GM23338 (cell line): ENCODE measurements at regions not wholly inside any gene's neighbourhood (a gene's known extent, or its start where the extent isn't known, plus 50 kb on each side); places are given as distances from the start of the nearest gene placed in this dataset.

Source experiments
- ATAC-seq: fragments of 200-7000 bp; cut with Tn5 transposase; 3 replicates; pipeline ENCODE4 v1.9.1; 2020
- DNase-seq: peaks from one replicate; pipeline ENCODE4 v3.0.0-alpha.2; 2015; ENCODE audit warnings: low spot score
- H2AFZ ChIP-seq: fragments of 200-600 bp; sonication (generic); 2 replicates; pipeline ENCODE4 v1.8.0; 2016; ENCODE audit warnings: antibody characterized with exemption, mild to moderate bottlenecking, moderate library complexity
- H3F3A ChIP-seq: fragments of 200-600 bp; sonication (generic); replicated peaks from 2 replicates; pipeline ENCODE4 v1.8.0; 2017; ENCODE audit warnings: antibody characterized with exemption, mixed run types, low read depth
- H3K27ac ChIP-seq: fragments of 200-600 bp; sonication (generic); 2 replicates; pipeline ENCODE4 v1.6.1; 2016; ENCODE audit warnings: low read depth
- H3K27me3 ChIP-seq: fragments of 200-600 bp; sonication (generic); 2 replicates; pipeline ENCODE4 v1.8.0; 2016; ENCODE audit warnings: mild to moderate bottlenecking, mixed run types, moderate library complexity; ENCODE audit not compliant: insufficient read depth
- H3K36me3 ChIP-seq: fragments of 200-600 bp; sonication (generic); 2 replicates; pipeline ENCODE4 v1.8.0; 2016; ENCODE audit warnings: mild to moderate bottlenecking; ENCODE audit not compliant: insufficient read depth
- H3K4me1 ChIP-seq: fragments of 200-600 bp; sonication (generic); 2 replicates; pipeline ENCODE4 v1.8.0; 2016; ENCODE audit warnings: mild to moderate bottlenecking, moderate library complexity; ENCODE audit not compliant: insufficient read depth
- H3K4me2 ChIP-seq: fragments of 200-600 bp; sonication (generic); 2 replicates; pipeline ENCODE4 v1.7.1; 2017; ENCODE audit warnings: mixed run types
- H3K4me3 ChIP-seq: fragments of 200-600 bp; sonication (generic); 2 replicates; pipeline ENCODE4 v1.6.1; 2016; ENCODE audit warnings: mixed run types
- H3K79me2 ChIP-seq: fragments of 200-600 bp; sonication (generic); replicated peaks from 2 replicates; pipeline ENCODE4 v1.8.0; 2017; ENCODE audit warnings: mild to moderate bottlenecking; ENCODE audit not compliant: insufficient read depth
- H3K9me2 ChIP-seq: fragments of 200-600 bp; sonication (generic); 2 replicates; pipeline ENCODE4 v1.8.0; 2017; ENCODE audit not compliant: insufficient read depth
- H4K20me1 ChIP-seq: fragments of 200-600 bp; sonication (generic); replicated peaks from 2 replicates; pipeline ENCODE4 v1.8.0; 2017; ENCODE audit warnings: mild to moderate bottlenecking; ENCODE audit not compliant: insufficient read depth
- H3K27ac Mint-ChIP-seq: 2 replicates; pipeline ENCODE4 v1.8.0; 2020; ENCODE audit warnings: inconsistent platforms, mild to moderate bottlenecking, moderate library complexity, mixed read lengths
- H3K27me3 Mint-ChIP-seq: 3 replicates; pipeline ENCODE4 v1.8.0; 2022; ENCODE audit warnings: low read depth, mild to moderate bottlenecking, moderate library complexity, mixed read lengths, inconsistent platforms; ENCODE audit not compliant: insufficient read depth, poor library complexity
- H3K36me3 Mint-ChIP-seq: 3 replicates; pipeline ENCODE4 v1.8.0; 2021; ENCODE audit warnings: low read depth, mild to moderate bottlenecking, inconsistent platforms, moderate library complexity, mixed read lengths
- H3K4me1 Mint-ChIP-seq: 3 replicates; pipeline ENCODE4 v1.8.0; 2020; ENCODE audit warnings: mild to moderate bottlenecking, inconsistent platforms, mixed read lengths
- H3K4me3 Mint-ChIP-seq: 3 replicates; pipeline ENCODE4 v1.8.0; 2021; ENCODE audit warnings: moderate library complexity, mild to moderate bottlenecking, inconsistent platforms, mixed read lengths
- H3K9me3 Mint-ChIP-seq: 3 replicates; pipeline ENCODE4 v1.8.0; 2020; ENCODE audit warnings: moderate library complexity, mild to moderate bottlenecking, inconsistent platforms, mixed read lengths
- CTCF ChIP-seq, 2 experiments: fragments of 200-600 bp in 1 of 2; sonication (generic) in 1 of 2; conservative IDR thresholded peaks; 2 replicates each; pipeline versions ENCODE4 v1.5.1 to v1.6.1; 2016 to 2017; ENCODE audit warnings: antibody characterized with exemption in 2 of 2, low read depth in 2 of 2, mild to moderate bottlenecking in 2 of 2, moderate library complexity in 1 of 2
- ETS1 ChIP-seq: IDR thresholded peaks from 2 replicates; pipeline ENCODE4 v1.6.1; 2016; ENCODE audit warnings: antibody characterized with exemption
- EZH2phosphoT487 ChIP-seq: fragments of 200-600 bp; sonication (generic); IDR thresholded peaks from one replicate; pipeline ENCODE4 v1.8.1; 2018; ENCODE audit warnings: antibody characterized with exemption; ENCODE audit not compliant: unreplicated experiment
- POLR2AphosphoS5 ChIP-seq: IDR thresholded peaks from 2 replicates; pipeline ENCODE4 v1.6.1; 2016; ENCODE audit warnings: antibody characterized with exemption, low read depth
- ZNF114 ChIP-seq: fragments of 250-450 bp; sonication (Bioruptor Pico); IDR thresholded peaks from 2 replicates; pipeline ENCODE4 v1.5.0; 2020; ENCODE audit warnings: mild to moderate bottlenecking, moderate library complexity
- ZNF462 ChIP-seq: fragments of 250-450 bp; sonication (Bioruptor Pico); IDR thresholded peaks from 2 replicates; pipeline ENCODE4 v1.5.0; 2020; ENCODE audit warnings: mild to moderate bottlenecking, moderate library complexity

- H3K36me3 ChIP-seq, result no peaks in the 10 kb centered on the region
- H3K79me2 ChIP-seq, result no peaks in the 10 kb centered on the region
- TF ChIP-seq ZNF462 (CRISPR knock-in tag) (no peak), ZNF114 (CRISPR knock-in tag) (no peak), EZH2phosphoT487 (no peak), ETS1 (no peak), POLR2AphosphoS5 (no peak)
- no peaks in the 10 kb centered on the region for H3K27me3 Mint-ChIP-seq
- peaks cover 12% of the 10 kb centered on the region; the same call in 1 of the 2 replicates for H3K4me1 ChIP-seq
- H3K4me2 ChIP-seq, result peak overlapping the region; percentile 5; the same call in 1 of the 2 replicates
- no peak overlapping the region for H3K27ac ChIP-seq
- DNase-seq, result no peak
- no peaks in the 10 kb centered on the region for H3K27me3 ChIP-seq
- peaks cover 17% of the 10 kb centered on the region for H3K4me1 Mint-ChIP-seq
- peaks cover 6% of the 10 kb centered on the region; the same call in 1 of the 3 replicates for H3K9me3 Mint-ChIP-seq
- no peaks in the 10 kb centered on the region for H3K9me2 ChIP-seq
- H4K20me1 ChIP-seq, result no peaks in the 10 kb centered on the region
- no peaks in the 10 kb centered on the region for H3F3A ChIP-seq
- H3K4me3 Mint-ChIP-seq, result no peak overlapping the region
- no peak overlapping the region for H2AFZ ChIP-seq
- H3K27ac Mint-ChIP-seq, result no peak overlapping the region
- H3K4me3 ChIP-seq, result no peak overlapping the region
- no peak for ATAC-seq
- H3K36me3 Mint-ChIP-seq, result no peaks in the 10 kb centered on the region
Measured at GRCh38 chr4:74649193-74649592, 145.1 kb downstream of the BTC start.

GRCh38 chr4:74651198-74651597, 143.1 kb downstream of the BTC start:
- Mint-ChIP-seq H3K4me3 (no peak overlapping the region), H3K36me3 (no peaks in the 10 kb centered on the region)
- H3K9me2 ChIP-seq, result no peaks in the 10 kb centered on the region; the same call in 1 of the 2 replicates

More at GRCh38 chr4:74651198-74651597, 143.1 kb downstream of the BTC start:
- DNase-seq, result no peak
- Histone ChIP-seq H3K27me3 (no peaks in the 10 kb centered on the region), H3K27ac (no peak overlapping the region), H3K4me1 (peaks cover 12% of the 10 kb centered on the region; the same call in 1 of the 2 replicates), H3K4me3 (no peak overlapping the region), H3K36me3 (no peaks in the 10 kb centered on the region), H3F3A (no peaks in the 10 kb centered on the region), H3K79me2 (no peaks in the 10 kb centered on the region), H4K20me1 (no peaks in the 10 kb centered on the region), H2AFZ (no peak overlapping the region), H3K4me2 (no peak overlapping the region)
- H3K9me3 Mint-ChIP-seq, result no peaks in the 10 kb centered on the region
- ATAC-seq, result no peak
- no peak overlapping the region for H3K27ac Mint-ChIP-seq
- H3K4me1 Mint-ChIP-seq, result peaks cover 17% of the 10 kb centered on the region
- no peak for TF ChIP-seq CTCF (conservative IDR thresholded peaks at IDR 0.05; ENCODE audit: low read depth in 2 of 2)
- no peaks in the 10 kb centered on the region for H3K27me3 Mint-ChIP-seq
